Heart left ventricle (tissue), 16 donors: ENCODE measurements at regions not wholly inside any gene's neighbourhood (a gene's known extent, or its start where the extent isn't known, plus 50 kb on each side); places are given as distances from the start of the nearest gene placed in this dataset.

Experiments used
- ATAC-seq, 4 donors: fragments of 200-7000 bp; cut with Tn5 transposase; one replicate each; pipeline ENCODE4 v1.9.1; 2020 to 2022; ENCODE audit warnings: moderate library complexity in 4 of 4, mild to moderate bottlenecking in 3 of 4, moderate number of reproducible peaks in 1 of 4
- DNase-seq, 5 donors: peaks; one replicate each; pipeline ENCODE4 v3.0.0-alpha.2; 2020
- H3K27ac ChIP-seq, 12 donors: fragments of 200-600 bp; sonication (generic) in 4 of 12; one replicate each; pipeline versions ENCODE4 v1.5.0 to v1.8.0; 2016 to 2022; ENCODE audit warnings: mild to moderate bottlenecking in 2 of 12
- H3K27me3 ChIP-seq, 9 donors: fragments of 200-600 bp; sonication (generic) in 2 of 9; one replicate each; pipeline versions ENCODE4 v1.5.1 to v1.8.0; 2016 to 2022; ENCODE audit warnings: mild to moderate bottlenecking in 3 of 9
- H3K36me3 ChIP-seq, 9 donors: fragments of 200-600 bp; sonication (generic) in 2 of 9; one replicate each; pipeline versions ENCODE4 v1.5.0 to v1.8.0; 2018 to 2022; ENCODE audit warnings: mild to moderate bottlenecking in 2 of 9
- H3K4me1 ChIP-seq, 12 donors: fragments of 200-600 bp; sonication (generic) in 4 of 12; one replicate each; pipeline versions ENCODE4 v1.5.0 to v1.8.0; 2016 to 2022; ENCODE audit warnings: mild to moderate bottlenecking in 3 of 12
- H3K4me3 ChIP-seq, 12 donors: fragments of 200-600 bp; sonication (generic) in 4 of 12; one replicate each; pipeline versions ENCODE4 v1.5.0 to v1.8.0; 2017 to 2022; ENCODE audit warnings: mild to moderate bottlenecking in 9 of 12, moderate library complexity in 4 of 12
- H3K9me3 ChIP-seq, 12 donors: fragments of 200-600 bp; sonication (generic) in 4 of 12; one replicate each; pipeline versions ENCODE4 v1.5.0 to v1.8.0; 2016 to 2022; ENCODE audit warnings: mild to moderate bottlenecking in 1 of 12
- CTCF ChIP-seq, 12 donors: fragments of 200-600 bp; sonication (generic) in 4 of 12; IDR thresholded peaks; one replicate each; pipeline versions ENCODE4 v1.5.0 to v1.8.0; 2018 to 2022; ENCODE audit warnings: antibody characterized with exemption in 12 of 12, mild to moderate bottlenecking in 5 of 12
- POLR2A ChIP-seq, 2 donors: fragments of 450-650 bp; IDR thresholded peaks; one replicate each; pipeline ENCODE4 v1.6.1; 2017; ENCODE audit warnings: antibody characterized with exemption in 2 of 2, mild to moderate bottlenecking in 2 of 2, moderate library complexity in 2 of 2
- whole genome bisulfite sequencing, 4 donors: extraction: QIAGEN DNeasy Blood & Tissue Kit in 2 of 4; methylation state at CpG; one replicate each; pipeline versions ENCODE4 v1.1.5 to v1.1.7; 2013 to 2018; 5-methylcytosine and 5-hydroxymethylcytosine counted together
- intact Hi-C, 10 donors: fragments of 100-400 bp; cut with DNase I; formaldehyde crosslinking; loops; one replicate each; pipeline versions ENCODE4 v1.11.1 to v1.14.2; 2022
- donor health status: ischemic (EF 13 %, LVEDD 7.1; RV severe dilation, severe dysfunction).
- donor health status: healthy with polysubstance abuse.
- donor health status: DM: no; HTN: yes; CAD: no.
- donor health status: DM: no; HTN: no; CAD: no.
- donor health status: ischemic (EF 25% LVEDD 6.9; RV normal size, moderate dysfunction).
- donor health status: ischemic (EF 25% LVEDD 5.7; RV mildly dilated, moderate dysfunction).
- donor health status: healthy.
- donor health status: DM: yes; HTN: yes; CAD: no.
- donor health status: ischemic (EF 35%, LVEDD 5.7; RV mildly dilated, moderate dysfunction).
- donor health status: nonischemic (EF 11% LVEDD 7.7; RV severe dilation, severe dysfunction).
- donor health status: DM: yes; HTN: yes; CAD: no.
- donor health status: PGD.
- donor health status: ischemic (EF 29% LVEDD 5.4; RV normal size, mild dysfunction).
- donor health status: nonischemic (EF 23%, LVEDD 6.1; RV moderate dilation, normal function).

- no peak for DNase-seq
- 83 to 93% (median 90%) methylated on average over 7 of the region's 7 CpGs for WGBS, 4 donors
- ATAC-seq, result peak in 1 of 4 donors; percentile 51
- Histone ChIP-seq H3K27me3 (no peaks in the 10 kb centered on the region), H3K36me3 (no peaks in the 10 kb centered on the region), H3K9me3 (no peaks in the 10 kb centered on the region), H3K4me3 (no peak overlapping the region), H3K27ac (peak overlapping the region in 1 of 12 donors; percentile 34), H3K4me1 (peaks cover 0 to 46% (median 0%) of the 10 kb centered on the region in 12 donors)
- TF ChIP-seq POLR2A (IDR thresholded peaks at IDR 0.05) (no peak), CTCF (IDR thresholded peaks at IDR 0.05) (no peak)
- intact Hi-C loops, result no loop called here
Measured at GRCh38 chr1:234836045-234836681, 226.2 kb upstream of the IRF2BP2 start.

GRCh38 chr1:234835239-234835638 is 225.3 kb upstream of the IRF2BP2 start:
- no peak for ATAC-seq
- H3K27ac ChIP-seq, result no peak overlapping the region
- H3K4me3 ChIP-seq, result no peak overlapping the region
- H3K4me1 ChIP-seq, result peaks cover 0 to 38% (median 0%) of the 10 kb centered on the region in 12 donors
- TF ChIP-seq CTCF (IDR thresholded peaks at IDR 0.05), result no peak
- no peak for TF ChIP-seq POLR2A (IDR thresholded peaks at IDR 0.05)
- DNase-seq, result no peak
- intact Hi-C loops, result no loop called here
- H3K27me3 ChIP-seq, result no peaks in the 10 kb centered on the region
- 38 to 58% (median 48%) methylated on average over 2 of the region's 2 CpGs for WGBS, 4 donors
- no peaks in the 10 kb centered on the region for H3K9me3 ChIP-seq
- no peaks in the 10 kb centered on the region for H3K36me3 ChIP-seq

- DNase-seq, result no peak
- TF ChIP-seq CTCF (IDR thresholded peaks at IDR 0.05) (no peak), POLR2A (IDR thresholded peaks at IDR 0.05) (no peak)
- Histone ChIP-seq H3K4me1 (peaks cover 0 to 22% (median 0%) of the 10 kb centered on the region in 12 donors), H3K27ac (no peak overlapping the region), H3K9me3 (no peaks in the 10 kb centered on the region), H3K36me3 (no peaks in the 10 kb centered on the region), H3K27me3 (no peaks in the 10 kb centered on the region), H3K4me3 (no peak overlapping the region)
- intact Hi-C loops, result no loop called here
- 91 to 94% (median 93%) methylated on average over 4 of the region's 4 CpGs for WGBS, 4 donors
- no peak for ATAC-seq
Measured at GRCh38 chr1:234833646-234834045, 223.7 kb upstream of the IRF2BP2 start.

GRCh38 chr1:234833118-234833517 is 223.1 kb upstream of the IRF2BP2 start:
- DNase-seq (no peak), ATAC-seq (no peak)
- Histone ChIP-seq H3K27ac (no peak overlapping the region), H3K36me3 (no peaks in the 10 kb centered on the region), H3K4me1 (peaks cover 0 to 17% (median 0%) of the 10 kb centered on the region in 12 donors), H3K27me3 (no peaks in the 10 kb centered on the region), H3K9me3 (no peaks in the 10 kb centered on the region), H3K4me3 (no peak overlapping the region)
- WGBS, 4 donors, result 95 to 99% (median 96%) methylated on average over 4 of the region's 4 CpGs
- intact Hi-C loops, result no loop called here
- TF ChIP-seq POLR2A (IDR thresholded peaks at IDR 0.05) (no peak), CTCF (IDR thresholded peaks at IDR 0.05) (no peak)
